Pons (tissue), 1 donor: ENCODE measurements at regions not wholly inside any gene's neighbourhood (a gene's known extent, or its start where the extent isn't known, plus 50 kb on each side); places are given as distances from the start of the nearest gene placed in this dataset.

Source experiments
- DNase-seq: peaks from one replicate; pipeline ENCODE4 v3.0.0-alpha.2; 2016; ENCODE audit warnings: low spot score

DNA sequence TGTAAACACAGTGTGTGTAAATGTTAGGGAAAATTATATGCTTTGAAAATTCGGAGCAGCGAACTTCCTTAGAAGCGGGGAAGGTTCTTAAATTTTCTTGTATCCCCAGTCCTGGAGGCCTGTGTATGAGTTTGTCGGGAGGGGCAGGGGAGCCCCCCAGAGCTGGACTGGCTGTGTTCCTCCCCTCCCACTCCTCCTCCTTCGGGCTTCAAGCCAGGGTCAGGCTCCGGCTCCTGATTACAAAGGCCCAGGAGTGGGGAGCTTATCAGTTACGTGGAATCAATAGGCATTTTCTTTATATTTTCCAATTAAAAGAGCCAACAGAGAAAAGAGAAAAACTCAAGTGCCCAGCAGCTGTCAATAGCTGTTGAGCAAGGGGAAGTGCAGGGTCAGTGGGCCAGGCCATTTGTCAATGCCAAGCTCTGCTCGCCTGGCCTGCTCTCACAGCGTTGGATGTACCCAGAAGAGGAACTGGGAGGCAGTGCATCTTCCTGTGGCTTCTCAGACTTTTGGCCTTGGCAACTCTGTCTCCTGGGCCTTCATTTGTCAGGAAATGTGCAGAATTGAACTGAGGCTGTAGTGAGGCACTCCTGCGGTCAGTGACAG lies 156.9 kb upstream of the PCBD1 start:
- DNase-seq = peak; percentile 58

GRCh38 chr10:71045936-71046335 lies 157.6 kb upstream of the PCBD1 start:
- DNase-seq = no peak

- no peak for DNase-seq
Observed at GRCh38 chr10:71046747-71047146, 158.4 kb upstream of the PCBD1 start.

- DNase-seq = no peak
Observed at GRCh38 chr10:71048971-71049615, 160.7 kb upstream of the PCBD1 start.

DNA sequence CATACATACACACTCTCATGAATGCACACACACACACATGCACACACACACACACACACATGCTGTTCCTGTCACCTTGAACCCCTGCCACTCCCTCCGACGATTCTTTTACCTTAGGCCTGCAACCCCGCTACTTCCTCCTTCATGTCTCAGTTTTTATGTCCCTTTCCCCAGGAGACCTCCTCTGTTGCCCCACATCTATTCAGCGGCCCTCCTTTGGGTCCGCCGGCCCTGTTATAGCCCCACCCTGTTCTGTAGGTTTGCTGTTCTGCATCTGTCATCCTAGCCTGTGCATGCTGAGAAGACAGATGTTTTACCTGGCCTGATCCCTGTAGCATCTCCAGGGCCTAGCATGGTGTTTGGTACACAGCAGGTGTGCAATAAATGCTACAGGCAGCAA lies 161.6 kb upstream of the PCBD1 start:
- no peak for DNase-seq

GRCh38 chr10:71052076-71052660 lies 160.2 kb upstream of the UNC5B start:
- DNase-seq = no peak

GRCh38 chr10:71052708-71053107 lies 159.7 kb upstream of the UNC5B start:
- DNase-seq = no peak

- DNase-seq = no peak
Observed at GRCh38 chr10:71053169-71053895, 159.0 kb upstream of the UNC5B start.

- no peak for DNase-seq
Observed at GRCh38 chr10:71058308-71058707, 154.1 kb upstream of the UNC5B start.

GRCh38 chr10:71059054-71059818 lies 153.1 kb upstream of the UNC5B start:
- DNase-seq = no peak

DNA sequence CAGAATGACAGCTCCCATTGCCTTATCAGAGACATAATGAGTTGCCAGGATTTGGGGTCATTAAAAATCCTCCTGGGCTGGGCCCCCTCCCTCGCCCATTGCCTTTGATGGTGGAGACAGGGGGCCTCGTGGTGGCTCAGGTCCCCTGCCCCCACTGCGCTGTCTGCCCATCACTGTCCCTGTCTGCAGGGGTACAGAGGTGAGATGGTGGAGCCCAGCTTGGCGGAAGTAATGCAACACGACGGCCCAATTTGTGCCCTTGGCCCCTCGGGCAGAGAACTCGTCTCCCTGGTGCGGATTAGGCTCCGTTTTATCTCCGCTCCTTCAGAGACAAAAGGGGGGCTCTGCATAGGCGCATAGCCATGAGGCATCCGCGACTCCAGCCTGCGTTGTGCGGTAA lies 152.4 kb upstream of the UNC5B start:
- DNase-seq = no peak

GRCh38 chr10:71060476-71061426 lies 151.6 kb upstream of the UNC5B start:
- no peak for DNase-seq

- no peak for DNase-seq
Observed at GRCh38 chr10:71061472-71061871, 150.9 kb upstream of the UNC5B start.

DNA sequence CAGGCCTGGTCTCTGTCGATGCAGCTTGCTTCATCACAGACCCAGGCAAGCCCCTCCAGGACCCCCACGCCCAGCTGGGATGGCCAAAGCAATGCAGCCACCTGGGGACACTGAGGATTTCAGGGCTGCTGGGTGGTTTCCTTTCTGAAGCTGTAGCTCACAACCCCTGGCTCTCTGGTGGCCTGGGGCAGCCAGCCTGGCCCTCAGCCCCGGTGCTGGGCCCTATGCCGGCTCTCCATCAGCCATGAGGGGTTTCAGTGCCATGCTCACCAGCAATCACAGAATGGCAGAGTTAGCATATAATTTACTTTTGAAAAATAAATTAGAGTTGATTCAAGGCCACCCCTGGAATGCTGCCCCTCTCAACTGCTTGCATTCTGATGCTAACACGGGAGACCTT lies 150.2 kb upstream of the UNC5B start:
- DNase-seq = no peak

GRCh38 chr10:71063401-71063800 lies 149.0 kb upstream of the UNC5B start:
- DNase-seq = no peak

DNA sequence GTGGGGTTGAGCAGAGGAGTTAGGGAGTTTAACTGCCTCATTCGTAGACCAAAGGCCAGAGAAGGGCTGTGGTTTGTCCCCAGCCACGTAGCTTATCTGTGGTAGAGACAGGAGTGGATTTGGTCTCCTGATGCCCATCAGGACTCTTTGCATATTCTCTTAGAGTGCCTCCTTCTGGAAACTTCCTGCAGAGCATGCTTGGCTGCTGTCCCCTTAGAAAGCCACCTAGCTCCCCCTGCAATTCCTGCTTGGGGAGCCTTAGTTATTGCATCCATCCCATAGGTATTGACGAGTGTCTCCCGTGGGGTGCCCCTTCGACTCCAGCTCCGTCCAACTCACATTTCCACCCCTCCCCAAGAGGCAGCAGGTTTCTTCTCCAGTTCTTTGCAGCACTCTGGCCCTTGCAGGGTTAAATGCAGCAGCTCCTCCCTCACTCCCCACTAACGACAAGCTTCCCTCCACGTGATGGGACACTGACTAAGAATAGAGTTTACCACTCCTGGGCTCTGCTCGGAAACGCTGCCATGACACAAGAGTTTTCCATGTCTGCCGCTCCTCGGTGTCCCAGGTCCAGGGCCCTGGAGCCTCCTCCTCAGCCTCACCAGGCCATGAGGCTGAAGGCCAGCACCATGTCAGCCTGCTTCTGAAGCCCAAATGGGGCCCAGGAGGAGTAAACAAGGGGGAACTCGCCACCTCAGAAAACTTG lies 147.8 kb upstream of the UNC5B start:
- no peak for DNase-seq

- no peak for DNase-seq
Observed at GRCh38 chr10:71065659-71066058, 146.7 kb upstream of the UNC5B start.

- DNase-seq = no peak
Observed at GRCh38 chr10:71066600-71066999, 145.8 kb upstream of the UNC5B start.

DNA sequence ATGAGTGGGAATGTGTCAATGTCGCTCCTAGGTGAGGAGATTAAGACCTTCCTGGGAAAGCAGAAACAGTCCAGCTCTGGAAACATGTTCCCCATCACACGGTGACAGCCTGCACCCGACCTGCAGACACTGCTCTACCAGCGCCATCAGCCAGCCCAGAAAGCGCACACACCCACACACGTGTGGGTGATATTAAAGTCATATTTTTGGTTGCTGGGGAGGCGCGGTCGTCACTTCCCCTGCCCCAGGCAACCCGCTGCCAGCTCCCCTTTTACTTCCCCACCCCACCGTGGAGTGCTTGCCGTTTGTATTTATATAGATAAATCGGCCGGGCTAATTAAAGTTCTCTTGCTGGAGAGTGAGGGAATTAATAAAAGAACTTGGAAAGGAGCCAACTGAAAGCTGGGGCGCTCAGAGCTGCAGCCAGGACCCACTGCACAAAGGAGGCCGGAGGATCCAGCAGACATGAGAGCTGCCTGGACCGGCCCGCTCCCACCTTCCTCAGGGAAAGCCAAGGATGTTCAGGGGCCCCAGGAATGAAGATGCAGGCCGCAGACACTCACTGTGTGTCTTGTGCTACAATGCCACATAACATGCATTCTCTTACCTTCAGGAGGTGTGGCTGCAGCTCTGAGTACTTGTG lies 145.2 kb upstream of the UNC5B start:
- DNase-seq = no peak

GRCh38 chr10:71068861-71069271 lies 143.5 kb upstream of the UNC5B start:
- DNase-seq = peak; percentile 33
